ENCODE measurements at regions not wholly inside any gene's neighbourhood (a gene's known extent, or its start where the extent isn't known, plus 50 kb on each side); places are given as distances from the start of the nearest gene placed in this dataset.

DNA sequence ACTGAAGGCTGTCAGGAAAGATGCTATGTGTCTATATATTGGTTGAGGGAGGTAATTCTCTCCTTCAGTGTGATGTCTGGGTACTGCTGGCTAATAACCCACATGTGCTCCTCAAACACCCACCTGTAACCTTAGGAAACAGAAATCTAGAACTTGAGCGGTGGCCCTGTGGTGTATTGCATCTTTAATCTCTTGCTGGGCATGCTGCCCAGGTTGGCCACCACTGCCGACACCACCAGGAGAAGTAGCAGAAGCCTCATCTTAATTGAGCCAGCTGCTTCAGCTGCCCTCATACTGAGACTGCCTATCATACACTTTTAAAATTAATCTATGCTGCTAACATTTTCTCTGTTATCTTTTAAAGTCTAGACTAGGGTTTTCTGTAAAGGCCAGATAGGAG, 103.5 kb upstream of the C5orf63 start:
- TF ChIP-seq, protein P1, sequence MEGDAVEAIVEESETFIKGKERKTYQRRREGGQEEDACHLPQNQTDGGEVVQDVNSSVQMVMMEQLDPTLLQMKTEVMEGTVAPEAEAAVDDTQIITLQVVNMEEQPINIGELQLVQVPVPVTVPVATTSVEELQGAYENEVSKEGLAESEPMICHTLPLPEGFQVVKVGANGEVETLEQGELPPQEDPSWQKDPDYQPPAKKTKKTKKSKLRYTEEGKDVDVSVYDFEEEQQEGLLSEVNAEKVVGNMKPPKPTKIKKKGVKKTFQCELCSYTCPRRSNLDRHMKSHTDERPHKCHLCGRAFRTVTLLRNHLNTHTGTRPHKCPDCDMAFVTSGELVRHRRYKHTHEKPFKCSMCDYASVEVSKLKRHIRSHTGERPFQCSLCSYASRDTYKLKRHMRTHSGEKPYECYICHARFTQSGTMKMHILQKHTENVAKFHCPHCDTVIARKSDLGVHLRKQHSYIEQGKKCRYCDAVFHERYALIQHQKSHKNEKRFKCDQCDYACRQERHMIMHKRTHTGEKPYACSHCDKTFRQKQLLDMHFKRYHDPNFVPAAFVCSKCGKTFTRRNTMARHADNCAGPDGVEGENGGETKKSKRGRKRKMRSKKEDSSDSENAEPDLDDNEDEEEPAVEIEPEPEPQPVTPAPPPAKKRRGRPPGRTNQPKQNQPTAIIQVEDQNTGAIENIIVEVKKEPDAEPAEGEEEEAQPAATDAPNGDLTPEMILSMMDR (conservative IDR thresholded peaks at IDR 0.05; ENCODE audit: low read depth, low read length): no peak
- TF ChIP-seq, protein P2, sequence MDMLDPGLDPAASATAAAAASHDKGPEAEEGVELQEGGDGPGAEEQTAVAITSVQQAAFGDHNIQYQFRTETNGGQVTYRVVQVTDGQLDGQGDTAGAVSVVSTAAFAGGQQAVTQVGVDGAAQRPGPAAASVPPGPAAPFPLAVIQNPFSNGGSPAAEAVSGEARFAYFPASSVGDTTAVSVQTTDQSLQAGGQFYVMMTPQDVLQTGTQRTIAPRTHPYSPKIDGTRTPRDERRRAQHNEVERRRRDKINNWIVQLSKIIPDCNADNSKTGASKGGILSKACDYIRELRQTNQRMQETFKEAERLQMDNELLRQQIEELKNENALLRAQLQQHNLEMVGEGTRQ (IDR thresholded peaks at IDR 0.05; ENCODE audit: low read depth, low read length): no peak

All from IMR-90 (cell line).